Mesodermal cell (in vitro differentiated cells): ENCODE measurements at regions not wholly inside any gene's neighbourhood (a gene's known extent, or its start where the extent isn't known, plus 50 kb on each side); places are given as distances from the start of the nearest gene placed in this dataset.
"Not testable (repeated sequence)": the region's sequence is repeated elsewhere in the genome, so short reads cannot be mapped to it uniquely, and the experiment has no call there.

ENCODE experiments used
- H3K27ac ChIP-seq: 2 replicates; pipeline ENCODE4 v1.7.0; 2013; ENCODE audit warnings: mild to moderate bottlenecking, low read depth, low read length, moderate library complexity; ENCODE audit not compliant: severe bottlenecking
- H3K36me3 ChIP-seq: 2 replicates; pipeline ENCODE4 v1.7.1; 2013; ENCODE audit warnings: mild to moderate bottlenecking, low read length, moderate library complexity; ENCODE audit not compliant: control insufficient read depth, insufficient read depth
- H3K4me1 ChIP-seq: one replicate; pipeline ENCODE4 v1.7.1; 2013; ENCODE audit warnings: mild to moderate bottlenecking, low read length; ENCODE audit not compliant: insufficient read depth, control insufficient read depth, poor library complexity, severe bottlenecking
- H3K4me3 ChIP-seq: 2 replicates; pipeline ENCODE4 v1.7.0; 2013; ENCODE audit warnings: low read length, control low read depth, mild to moderate bottlenecking; ENCODE audit not compliant: insufficient read depth, poor library complexity, severe bottlenecking; ENCODE audit errors: extremely low read depth
- H3K9me3 ChIP-seq: 2 replicates; pipeline ENCODE4 v1.7.1; 2013; ENCODE audit warnings: mild to moderate bottlenecking, low read length, moderate library complexity; ENCODE audit not compliant: control insufficient read depth
- WGBS, 2 experiments: methylation state at CpG; one replicate each; pipeline ENCODE4 v1.1.5; 2013; ENCODE audit warnings: missing lambda C conversion rate in 2 of 2; ENCODE audit not compliant: insufficient coverage in 2 of 2; 5-methylcytosine and 5-hydroxymethylcytosine counted together

GRCh38 chr12:34223640-34224039 is 201.3 kb downstream of the ALG10 start:
- Histone ChIP-seq H3K27ac (no peak overlapping the region), H3K36me3 (no peaks in the 10 kb centered on the region), H3K4me1 (no peaks in the 10 kb centered on the region), H3K9me3 (peaks cover 41% of the 10 kb centered on the region), H3K4me3 (no peak overlapping the region)
- 70% methylated on average over 2 of the region's 3 CpGs; no CpG with 5 or more reads in 1 of the 2 experiments for WGBS, 2 experiments

GRCh38 chr12:34226044-34226443 is 203.7 kb downstream of the ALG10 start:
- not testable (repeated sequence) for H3K36me3 ChIP-seq, H3K4me3 ChIP-seq

GRCh38 chr12:34228046-34228445 is 205.8 kb downstream of the ALG10 start:
- 71% methylated on average over 2 of the region's 3 CpGs; no CpG with 5 or more reads in 1 of the 2 experiments for WGBS, 2 experiments
- not testable (repeated sequence) for H3K27ac ChIP-seq, H3K4me3 ChIP-seq, H3K4me1 ChIP-seq, H3K36me3 ChIP-seq
- H3K9me3 ChIP-seq, result peaks cover 44% of the 10 kb centered on the region

More at GRCh38 chr12:34226044-34226443, 203.7 kb downstream of the ALG10 start:
- peaks cover 45% of the 10 kb centered on the region for H3K9me3 ChIP-seq
- H3K27ac ChIP-seq, H3K4me1 ChIP-seq: not testable (repeated sequence)

- 67 to 100% methylated on average over 1 of the region's 2 CpGs for WGBS, 2 experiments
- H3K27ac ChIP-seq, H3K4me3 ChIP-seq, H3K4me1 ChIP-seq, H3K36me3 ChIP-seq: not testable (repeated sequence)
- H3K9me3 ChIP-seq, result peaks cover 52% of the 10 kb centered on the region
These were observed 206.7 kb downstream of the ALG10 start for GRCh38 chr12:34229033-34229432.

- Histone ChIP-seq H3K36me3 (no peaks in the 10 kb centered on the region), H3K4me3 (no peak overlapping the region), H3K9me3 (peaks cover 57% of the 10 kb centered on the region), H3K4me1 (no peaks in the 10 kb centered on the region), H3K27ac (no peak overlapping the region)
- 84 to 90% methylated on average over 5 of the region's 5 CpGs for WGBS, 2 experiments
These were observed 211.3 kb downstream of the ALG10 start for GRCh38 chr12:34233618-34234017.

- no peaks in the 10 kb centered on the region for H3K4me1 ChIP-seq
- WGBS, 2 experiments, result 81 to 82% methylated on average over 3 of the region's 3 CpGs
- no peaks in the 10 kb centered on the region for H3K36me3 ChIP-seq
- H3K27ac ChIP-seq, result no peak overlapping the region
- H3K9me3 ChIP-seq, result peaks cover 58% of the 10 kb centered on the region
- no peak overlapping the region for H3K4me3 ChIP-seq
These were observed 213.8 kb downstream of the ALG10 start for GRCh38 chr12:34236073-34236472.

GRCh38 chr12:34244608-34245007 is 222.3 kb downstream of the ALG10 start:
- H3K4me1 ChIP-seq, result no peaks in the 10 kb centered on the region
- H3K9me3 ChIP-seq, result peaks cover 52% of the 10 kb centered on the region
- H3K27ac ChIP-seq, result no peak overlapping the region
- 100% methylated on average over 1 of the region's 1 CpG; no CpG with 5 or more reads in 1 of the 2 experiments for WGBS, 2 experiments
- no peak overlapping the region for H3K4me3 ChIP-seq
- H3K36me3 ChIP-seq, result no peaks in the 10 kb centered on the region

- H3K4me3 ChIP-seq, result no peak overlapping the region
- no peak overlapping the region for H3K27ac ChIP-seq
- peaks cover 26% of the 10 kb centered on the region for H3K9me3 ChIP-seq
- no peaks in the 10 kb centered on the region for H3K4me1 ChIP-seq
- no peaks in the 10 kb centered on the region for H3K36me3 ChIP-seq
- 90% methylated on average over 5 to 8 of the region's 9 CpGs for WGBS, 2 experiments
These were observed 227.0 kb downstream of the ALG10 start for GRCh38 chr12:34249271-34249670.

- H3K36me3 ChIP-seq, H3K27ac ChIP-seq, H3K4me1 ChIP-seq, H3K4me3 ChIP-seq: not testable (repeated sequence)
- WGBS, 2 experiments, result 100% methylated on average over 1 of the region's 4 CpGs; no CpG with 5 or more reads in 1 of the 2 experiments
- peaks cover 26% of the 10 kb centered on the region for H3K9me3 ChIP-seq
These were observed 229.6 kb downstream of the ALG10 start for GRCh38 chr12:34251879-34252278.

GRCh38 chr12:34253674-34254073 is 231.4 kb downstream of the ALG10 start:
- peaks cover 22% of the 10 kb centered on the region for H3K9me3 ChIP-seq
- WGBS, 2 experiments, result 83 to 100% methylated on average over 1 to 2 of the region's 4 CpGs
- H3K4me1 ChIP-seq, result no peaks in the 10 kb centered on the region
- H3K27ac ChIP-seq, result no peak overlapping the region
- no peaks in the 10 kb centered on the region for H3K36me3 ChIP-seq
- no peak overlapping the region for H3K4me3 ChIP-seq

- Histone ChIP-seq H3K4me1 (no peaks in the 10 kb centered on the region), H3K27ac (no peak overlapping the region), H3K9me3 (peaks cover 34% of the 10 kb centered on the region), H3K36me3 (no peaks in the 10 kb centered on the region), H3K4me3 (no peak overlapping the region)
- WGBS, 2 experiments, result 100% methylated on average over 1 of the region's 3 CpGs; no CpG with 5 or more reads in 1 of the 2 experiments
These were observed 234.8 kb downstream of the ALG10 start for GRCh38 chr12:34257093-34257492.
